NCI-H128 (cell line): ENCODE measurements at regions not wholly inside any gene's neighbourhood (a gene's known extent, or its start where the extent isn't known, plus 50 kb on each side); places are given as distances from the start of the nearest gene placed in this dataset.
"Not testable (repeated sequence)": the region's sequence is repeated elsewhere in the genome, so short reads cannot be mapped to it uniquely, and the experiment has no call there.

Experiments
- DNase-seq: peaks from one replicate; lab custom pipeline; 2025; ENCODE audit not compliant: unreplicated experiment; lab: John Stamatoyannopoulos, UW

GRCh38 chr18:35770376-35771014 is 189.0 kb downstream of the GALNT1 start:
- DNase-seq = no peak

- no peak for DNase-seq
Measured at GRCh38 chr18:35771172-35771571, 189.6 kb downstream of the GALNT1 start.

DNA sequence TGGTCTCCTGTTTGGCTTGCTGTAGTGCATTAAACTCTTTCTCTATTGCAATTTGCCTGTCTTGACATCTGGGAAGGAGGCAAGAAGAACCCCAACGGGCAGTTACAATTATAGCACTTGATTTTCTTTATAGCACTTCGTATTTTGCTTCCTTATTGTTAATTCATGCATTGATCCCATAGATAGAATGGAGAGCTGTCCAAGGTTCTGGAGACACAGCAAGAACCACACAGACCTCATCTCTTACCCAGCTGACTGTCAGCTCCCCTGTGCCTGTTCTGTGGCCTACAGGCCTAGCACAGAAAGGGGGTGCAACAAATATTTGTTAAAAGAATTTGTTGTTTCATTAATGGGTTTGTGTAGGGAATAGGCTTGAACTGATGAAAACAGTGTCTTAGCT is 194.3 kb downstream of the GALNT1 start:
- DNase-seq = no peak

DNA sequence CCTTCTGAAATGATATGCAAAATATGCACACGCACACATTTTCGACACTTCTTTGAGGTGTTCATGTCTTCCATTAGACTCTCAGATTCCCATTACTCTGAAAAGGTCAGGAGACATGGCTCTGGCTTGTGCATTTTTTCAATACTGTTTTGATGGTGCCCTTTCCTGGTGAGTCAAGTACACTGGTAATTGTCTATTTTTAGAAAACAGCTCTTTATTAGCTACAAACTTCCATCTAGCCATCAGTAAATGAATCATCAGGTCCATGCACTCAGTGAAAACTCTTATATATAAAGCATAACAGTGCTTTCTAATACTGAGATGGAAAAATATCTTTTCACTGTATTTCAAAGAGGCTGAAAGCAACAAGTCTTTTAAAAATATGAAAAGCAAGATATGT is 194.9 kb downstream of the GALNT1 start:
- no peak for DNase-seq

- no peak for DNase-seq
Measured at GRCh38 chr18:35777039-35777438, 195.4 kb upstream of the RMP24 start.

DNA sequence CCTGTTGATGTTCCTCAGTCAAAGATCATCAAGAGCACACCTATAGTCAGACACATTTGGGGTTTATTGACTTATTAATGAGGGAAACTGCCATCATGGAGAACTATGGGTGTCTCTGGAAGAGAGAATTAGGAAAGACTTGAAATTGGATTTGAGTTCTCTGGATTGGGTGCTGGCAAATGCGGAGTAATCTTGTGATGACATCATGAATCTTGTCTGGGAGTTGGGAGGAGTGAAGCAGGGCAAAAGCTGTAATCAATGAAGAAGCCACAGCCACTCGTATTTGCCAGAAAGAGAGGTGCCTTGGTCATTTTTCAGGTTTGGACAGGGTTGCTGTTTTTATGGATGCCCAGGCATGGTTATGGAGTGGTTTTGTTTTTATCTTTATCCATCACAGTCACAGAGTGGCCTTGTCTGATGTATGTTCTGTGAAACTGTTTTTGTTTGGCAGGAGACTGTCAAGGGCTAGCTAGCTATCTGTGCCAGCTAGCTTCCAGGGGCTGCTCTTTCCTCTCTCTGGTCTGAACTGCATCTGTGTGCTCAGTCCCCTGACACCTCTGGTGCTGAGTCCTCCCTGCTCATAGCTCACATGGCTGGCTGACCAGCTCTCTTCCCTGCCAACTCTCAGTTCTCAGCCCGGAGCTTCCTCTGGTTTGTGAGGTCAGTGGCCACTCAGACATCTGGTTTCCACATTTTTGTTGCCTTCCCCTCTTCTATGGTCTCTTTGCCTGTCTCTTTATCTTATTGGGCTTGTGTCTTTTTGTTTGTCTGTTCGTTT is 193.4 kb upstream of the RMP24 start:
- DNase-seq = no peak

- no peak for DNase-seq
Measured at GRCh38 chr18:35780937-35781336, 191.5 kb upstream of the RMP24 start.

DNA sequence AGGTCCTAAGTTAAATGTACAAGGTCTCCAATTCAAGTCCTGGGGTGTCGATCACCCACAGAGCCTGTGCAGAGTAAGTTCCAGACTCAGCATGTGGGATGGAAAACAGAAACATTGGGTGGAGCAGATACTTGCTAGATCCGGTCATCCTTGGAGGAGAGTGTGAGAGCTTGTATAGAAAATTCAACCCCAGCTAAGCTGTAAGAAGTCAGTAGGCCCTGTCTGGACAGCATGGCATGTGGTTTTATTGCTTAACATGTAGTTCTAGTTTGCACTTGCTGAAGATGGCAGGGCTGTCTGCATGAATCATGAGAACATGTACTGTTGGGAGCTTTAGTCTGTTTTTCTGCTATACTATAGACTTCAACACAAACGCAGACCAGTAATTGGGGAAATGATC is 189.6 kb upstream of the RMP24 start:
- DNase-seq = no peak

- DNase-seq = no peak
Measured at GRCh38 chr18:35786365-35787042, 186.0 kb upstream of the RMP24 start.

- no peak for DNase-seq
Measured at GRCh38 chr18:35789543-35789942, 182.9 kb upstream of the RMP24 start.

- no peak for DNase-seq
Measured at GRCh38 chr18:35797948-35798347, 174.5 kb upstream of the RMP24 start.

DNA sequence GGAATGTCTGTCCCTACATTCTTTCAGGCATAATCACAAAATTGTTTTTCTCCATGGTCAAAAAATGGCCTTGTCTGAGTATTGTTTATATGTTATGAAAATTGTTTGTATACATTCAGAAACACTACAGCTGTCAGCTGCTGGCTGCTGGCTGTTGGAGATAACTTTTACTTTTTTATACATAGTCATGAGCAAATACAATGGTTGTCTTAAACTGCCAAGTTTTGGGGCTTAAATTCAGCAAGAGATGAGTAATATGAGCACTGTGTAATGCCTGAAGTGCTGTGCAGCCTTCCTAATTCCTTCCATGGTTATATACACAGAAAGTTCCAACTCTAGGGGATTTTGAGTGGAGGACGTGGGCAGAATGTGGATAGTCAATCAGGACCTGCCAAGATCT is 168.9 kb upstream of the RMP24 start:
- DNase-seq = no peak

DNA sequence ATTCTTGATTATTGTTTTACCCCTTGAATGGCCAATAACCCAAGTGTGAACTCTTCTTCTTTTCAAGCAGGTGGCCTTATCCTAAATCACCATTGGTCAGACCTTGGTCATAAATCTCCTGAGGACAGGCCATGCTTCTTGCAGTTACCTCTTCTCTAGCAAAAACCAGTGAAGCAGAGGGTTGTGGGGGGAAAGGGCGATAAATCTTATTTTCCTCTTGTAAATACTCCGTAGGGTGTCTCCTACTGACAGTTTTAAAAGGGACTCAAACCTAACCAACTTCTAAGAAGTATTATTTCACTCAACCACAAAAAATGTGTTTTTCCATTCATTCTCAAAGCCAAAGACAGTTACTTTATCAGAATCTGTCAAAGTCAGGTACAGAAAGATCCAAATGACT is 168.1 kb upstream of the RMP24 start:
- no peak for DNase-seq

DNA sequence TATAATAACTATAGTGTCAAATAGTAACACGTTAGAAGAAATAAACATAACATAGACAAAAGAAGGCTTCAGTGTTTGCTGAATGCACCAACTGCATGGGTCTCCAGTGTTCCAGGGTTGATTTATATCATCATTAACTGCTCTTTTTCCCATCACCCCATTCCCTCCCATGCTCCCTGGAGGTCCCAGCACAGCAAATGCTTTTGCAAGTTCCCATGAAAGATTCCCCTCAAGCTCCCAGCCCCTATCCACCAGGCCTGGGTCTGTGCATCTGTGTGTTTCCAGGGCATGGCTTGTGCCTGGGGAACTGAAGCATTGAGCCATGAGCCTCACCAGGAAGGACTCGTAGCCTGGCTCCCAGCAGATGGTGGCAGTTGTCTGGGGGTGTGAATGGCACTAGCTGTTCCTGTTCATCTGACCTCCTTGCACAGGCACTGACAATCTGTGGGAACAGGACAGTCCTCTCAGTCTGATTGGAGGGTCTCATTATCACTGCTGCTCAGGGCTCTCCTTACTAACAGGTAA is 164.6 kb upstream of the RMP24 start:
- no peak for DNase-seq

GRCh38 chr18:35808796-35809195 is 163.7 kb upstream of the RMP24 start:
- no peak for DNase-seq

DNA sequence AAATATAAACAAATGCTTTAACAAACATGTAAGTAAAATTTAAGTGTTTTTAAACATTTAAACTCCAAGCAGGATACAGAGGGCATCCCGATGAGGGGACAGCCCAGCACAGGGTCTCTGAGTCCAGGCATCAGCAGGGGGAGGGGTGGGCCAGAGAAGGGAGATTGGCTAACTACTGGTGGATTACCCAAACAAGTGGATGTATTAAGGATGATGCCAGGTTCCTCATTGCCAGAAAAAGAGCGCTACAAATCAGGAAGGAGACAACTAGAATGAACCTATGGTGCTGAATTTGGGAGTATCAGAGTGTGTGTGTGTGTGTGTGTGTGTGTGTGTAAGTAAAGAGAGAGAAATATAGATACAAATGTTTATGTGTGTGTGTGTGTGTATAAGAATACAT is 162.0 kb upstream of the RMP24 start:
- DNase-seq = no peak

DNA sequence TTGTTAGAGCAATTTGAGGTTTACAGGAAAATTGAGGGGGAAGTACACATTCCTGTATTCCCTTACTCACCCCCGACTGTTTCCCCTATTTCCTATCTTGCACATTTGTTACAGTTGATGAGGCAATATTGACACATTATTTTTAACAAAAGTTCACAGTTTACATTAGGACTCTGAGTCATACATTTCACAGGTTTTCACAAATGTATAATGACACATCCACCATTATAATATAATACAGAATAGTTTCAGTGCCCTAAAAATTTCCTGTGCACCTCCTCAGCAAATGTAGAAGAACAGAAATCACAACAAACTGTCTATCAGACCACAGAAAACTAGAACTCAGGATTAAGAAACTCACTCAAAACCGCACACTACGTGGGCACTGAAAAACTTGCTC is 160.6 kb upstream of the RMP24 start:
- no peak for DNase-seq

GRCh38 chr18:35815011-35815410 is 157.5 kb upstream of the RMP24 start:
- DNase-seq = not testable (repeated sequence)

DNA sequence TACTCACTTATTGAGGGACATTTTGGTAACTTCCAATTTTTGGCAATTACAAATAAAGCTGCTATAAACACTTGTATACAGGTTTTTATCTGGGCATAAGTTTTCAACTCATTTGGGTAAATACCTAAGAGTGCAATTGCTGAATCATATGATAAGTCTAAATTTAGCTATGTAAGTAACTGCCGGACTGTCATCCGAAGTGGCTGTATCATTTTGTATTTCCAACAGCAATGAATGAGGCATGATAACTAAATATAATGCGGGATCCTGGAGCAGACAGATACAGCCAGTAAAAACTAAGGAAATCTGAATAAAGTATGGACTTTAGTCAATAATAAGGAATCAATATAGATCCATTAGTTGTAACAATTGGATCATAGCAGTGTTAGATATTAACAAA is 156.5 kb upstream of the RMP24 start:
- no peak for DNase-seq

DNA sequence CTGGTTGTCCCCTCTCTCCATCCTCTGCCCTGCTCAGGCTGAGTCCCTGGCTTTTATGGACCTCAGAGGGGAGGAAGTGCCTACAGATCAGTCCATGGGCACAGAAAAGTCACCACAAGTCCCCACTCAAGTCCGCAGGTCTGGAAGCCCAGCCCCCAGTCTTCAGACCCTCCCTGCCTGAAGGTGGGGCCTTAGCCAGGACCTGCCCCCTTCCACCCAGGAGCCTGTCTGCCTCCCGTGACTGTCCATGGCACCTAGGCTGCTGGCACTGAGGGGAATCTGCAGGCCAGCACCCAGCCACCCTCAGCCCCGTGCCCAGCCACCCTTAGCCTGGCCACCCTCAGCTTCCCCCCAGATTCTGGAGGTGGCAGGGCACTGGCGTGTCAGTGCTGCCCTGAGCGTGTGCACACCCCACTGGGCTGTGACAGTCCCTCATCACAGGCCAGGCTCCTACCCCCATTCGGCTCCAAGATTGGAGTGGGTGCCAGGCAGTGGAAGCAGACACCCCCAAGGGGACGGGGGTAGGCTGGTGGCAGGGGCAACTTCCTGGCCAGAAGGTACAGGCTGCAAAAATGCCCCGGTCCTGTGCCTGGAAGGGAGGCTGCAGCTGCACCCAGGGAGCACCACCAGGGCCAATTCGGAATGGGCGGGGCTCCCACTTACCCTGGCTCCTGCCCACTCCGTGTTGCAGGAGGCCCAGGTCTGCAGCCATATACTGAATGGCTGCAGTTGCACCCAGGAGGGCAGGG is 154.7 kb upstream of the RMP24 start:
- no peak for DNase-seq

- DNase-seq = no peak
Measured at GRCh38 chr18:35818353-35818667, 154.2 kb upstream of the RMP24 start.

GRCh38 chr18:35822413-35822812 is 150.1 kb upstream of the RMP24 start:
- no peak for DNase-seq
